OCI-LY7 (cell line): ENCODE measurements at regions not wholly inside any gene's neighbourhood (a gene's known extent, or its start where the extent isn't known, plus 50 kb on each side); places are given as distances from the start of the nearest gene placed in this dataset.

Experiments
- BruUV-seq: library from RNA; stranded (reverse); fragments of 400-500 nt; replicated peaks from 2 replicates; lab custom pipeline; 2021; lab: Mats Ljungman, UMichigan
- CTCF ChIA-PET: fragments of 300-600 bp; sonication (Branson Sonifier 250); formaldehyde crosslinking; loops from one replicate; lab custom pipeline; 2022; ENCODE audit warnings: antibody characterized with exemption; ENCODE audit not compliant: unreplicated experiment; lab: Charles Lee
- POLR2A ChIA-PET: fragments of 300-600 bp; sonication (Branson Sonifier 250); formaldehyde crosslinking; loops from one replicate; lab custom pipeline; 2022; ENCODE audit warnings: antibody characterized with exemption; lab: Charles Lee
- DNase-seq: peaks from one replicate; pipeline ENCODE4 v3.0.0-alpha.2; 2015; ENCODE audit warnings: low spot score
- H2AFZ ChIP-seq: fragments of 200-600 bp; sonication (generic), shearing (Covaris generic); 2 replicates; pipeline ENCODE4 v1.6.1; 2014; ENCODE audit warnings: mild to moderate bottlenecking, antibody characterized with exemption, low read length, moderate library complexity
- H3K27ac ChIP-seq: fragments of 200-600 bp; sonication (generic); 2 replicates; pipeline ENCODE4 v1.5.1; 2014; ENCODE audit warnings: mixed run types, low read depth, mild to moderate bottlenecking, moderate library complexity, low read length, inconsistent platforms; ENCODE audit not compliant: poor library complexity, severe bottlenecking
- H3K36me3 ChIP-seq: fragments of 200-600 bp; sonication (generic); 2 replicates; pipeline ENCODE4 v1.6.1; 2014; ENCODE audit warnings: mild to moderate bottlenecking, antibody characterized with exemption, low read length, moderate library complexity, mixed read lengths; ENCODE audit not compliant: insufficient read depth
- H3K4me1 ChIP-seq: fragments of 200-600 bp; sonication (generic); 2 replicates; pipeline ENCODE4 v1.5.1; 2014; ENCODE audit warnings: mild to moderate bottlenecking, low read length; ENCODE audit not compliant: insufficient read depth, poor library complexity, severe bottlenecking
- H3K4me2 ChIP-seq: fragments of 200-600 bp; sonication (generic); 2 replicates; pipeline ENCODE4 v1.6.1; 2014; ENCODE audit warnings: mild to moderate bottlenecking, low read length
- H3K4me3 ChIP-seq: fragments of 200-600 bp; sonication (generic); 2 replicates; pipeline ENCODE4 v1.5.1; 2014; ENCODE audit warnings: mild to moderate bottlenecking, low read depth, low read length; ENCODE audit not compliant: poor library complexity, severe bottlenecking
- H3K79me2 ChIP-seq: fragments of 200-600 bp; sonication (generic); 2 replicates; pipeline ENCODE4 v1.6.1; 2016; ENCODE audit warnings: low read depth, mild to moderate bottlenecking, low read length, moderate library complexity, mixed read lengths; ENCODE audit not compliant: insufficient read depth
- H3K9me2 ChIP-seq: fragments of 200-600 bp; sonication (generic); 2 replicates; pipeline ENCODE4 v1.6.1; 2016; ENCODE audit warnings: mild to moderate bottlenecking, low read length, mixed read lengths; ENCODE audit not compliant: insufficient read depth
- H3K9me3 ChIP-seq: fragments of 200-600 bp; sonication (generic); 2 replicates; pipeline ENCODE4 v1.6.1; 2014; ENCODE audit warnings: mild to moderate bottlenecking, mixed run types, low read length, mixed read lengths
- H4K20me1 ChIP-seq: fragments of 200-600 bp; sonication (generic); 2 replicates; pipeline ENCODE4 v1.6.1; 2014; ENCODE audit warnings: mild to moderate bottlenecking, antibody characterized with exemption, low read length, moderate library complexity, mixed read lengths; ENCODE audit not compliant: insufficient read depth
- CTCF ChIP-seq: fragments of 200-600 bp; sonication (generic); conservative IDR thresholded peaks from 2 replicates; pipeline ENCODE4 v1.5.1; 2014; ENCODE audit warnings: mild to moderate bottlenecking, antibody characterized with exemption, low read length, moderate library complexity, mixed read lengths
- EZH2phosphoT487 ChIP-seq: fragments of 200-600 bp; sonication (generic); IDR thresholded peaks from 2 replicates; pipeline ENCODE4 v1.6.1; 2018; ENCODE audit warnings: low read depth, borderline replicate concordance, mild to moderate bottlenecking, mixed run types, antibody characterized with exemption, low read length, moderate library complexity, mixed read lengths
- intact Hi-C: fragments of 100-400 bp; cut with micrococcal nuclease; formaldehyde crosslinking; loops from one replicate; pipeline ENCODE4 v1.10.0; 2022; ENCODE audit not compliant: unreplicated experiment

DNA sequence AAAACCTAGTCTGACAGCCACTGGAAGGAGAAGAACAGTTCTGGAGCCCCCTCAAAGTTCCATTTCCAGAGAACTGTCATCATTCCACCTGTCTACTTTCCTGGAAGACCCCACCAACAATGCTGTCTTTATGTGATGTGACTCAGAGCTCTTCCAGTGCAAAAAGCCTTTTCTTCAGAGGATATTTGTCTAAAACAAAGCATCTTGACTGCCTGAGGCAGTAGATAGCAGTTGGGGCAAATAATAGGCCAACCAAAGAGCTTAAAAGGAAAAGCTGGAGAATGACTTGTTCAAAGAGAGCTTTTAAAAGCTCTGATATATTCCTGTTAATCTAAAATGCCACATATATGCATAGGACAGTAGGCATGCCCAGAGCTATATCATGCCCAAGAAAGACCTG, 62.6 kb downstream of the MIS18A start:
- H3K9me3 ChIP-seq, result no peaks in the 10 kb centered on the region
- no peaks in the 10 kb centered on the region for H4K20me1 ChIP-seq
- H3K4me3 ChIP-seq, result no peak overlapping the region
- DNase-seq, result no peak
- H3K36me3 ChIP-seq, result no peaks in the 10 kb centered on the region
- ChIA-PET POLR2A (interaction anchor here (0.5 to 0.9 kb wide), 4 partner anchors 11 to 245 kb away, joined by 3 to 4 read pairs (median 3); no protein-coding TSS in a partner anchor), CTCF (no interaction called here)
- H3K27ac ChIP-seq, result no peak overlapping the region
- no peaks in the 10 kb centered on the region for H3K79me2 ChIP-seq
- H3K4me2 ChIP-seq, result no peak overlapping the region
- H3K9me2 ChIP-seq, result no peaks in the 10 kb centered on the region
- no peaks in the 10 kb centered on the region for H3K4me1 ChIP-seq
- no TSS peak for BruUV-seq
- TF ChIP-seq EZH2phosphoT487, result no peak
- H2AFZ ChIP-seq, result no peak overlapping the region
- intact Hi-C loops, result no loop called here

DNA sequence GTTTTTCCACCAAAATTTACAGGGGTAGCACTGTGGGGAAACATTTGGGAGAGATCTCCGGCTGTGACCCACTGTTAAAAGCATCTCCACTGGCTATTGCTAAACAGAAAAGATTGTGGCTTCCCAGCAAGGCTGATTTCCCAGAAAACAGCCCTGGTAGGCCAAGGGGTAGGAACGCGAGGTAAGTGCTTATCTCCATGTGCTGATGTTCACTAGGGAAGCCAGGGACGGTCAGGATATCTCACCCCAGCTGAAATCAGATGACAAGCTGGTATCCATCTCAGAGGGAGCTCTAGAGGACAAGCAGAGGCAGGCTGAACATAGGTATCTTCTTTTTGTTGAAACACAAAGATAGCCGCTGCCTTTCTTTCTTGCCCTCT, 63.6 kb downstream of the MIS18A start:
- intact Hi-C loops, result no loop called here
- H3K4me2 ChIP-seq, result no peak overlapping the region
- H3K9me3 ChIP-seq, result no peaks in the 10 kb centered on the region
- no peaks in the 10 kb centered on the region for H3K36me3 ChIP-seq
- no peak overlapping the region for H3K27ac ChIP-seq
- no peaks in the 10 kb centered on the region for H3K9me2 ChIP-seq
- no peak for TF ChIP-seq EZH2phosphoT487
- no peak for TF ChIP-seq CTCF
- H3K4me1 ChIP-seq, result no peaks in the 10 kb centered on the region
- H4K20me1 ChIP-seq, result no peaks in the 10 kb centered on the region
- no peak for DNase-seq
- H3K79me2 ChIP-seq, result no peaks in the 10 kb centered on the region
- no peak overlapping the region for H2AFZ ChIP-seq
- CTCF ChIA-PET, result no interaction called here
- BruUV-seq, result no TSS peak
- H3K4me3 ChIP-seq, result no peak overlapping the region
- POLR2A ChIA-PET, result no interaction called here

- Histone ChIP-seq H4K20me1 (no peaks in the 10 kb centered on the region), H3K27ac (no peak overlapping the region), H3K9me2 (no peaks in the 10 kb centered on the region), H3K36me3 (no peaks in the 10 kb centered on the region), H3K9me3 (no peaks in the 10 kb centered on the region), H3K4me2 (no peak overlapping the region), H3K4me3 (no peak overlapping the region), H2AFZ (no peak overlapping the region), H3K79me2 (no peaks in the 10 kb centered on the region), H3K4me1 (no peaks in the 10 kb centered on the region)
- POLR2A ChIA-PET, result no interaction called here
- intact Hi-C loops, result no loop called here
- no TSS peak for BruUV-seq
- DNase-seq, result no peak
- TF ChIP-seq EZH2phosphoT487 (no peak), CTCF (no peak)
- CTCF ChIA-PET, result no interaction called here
Measured at GRCh38 chr21:32214654-32215305, 64.1 kb downstream of the MIS18A start.
